Loucy (cell line): ENCODE measurements at regions not wholly inside any gene's neighbourhood (a gene's known extent, or its start where the extent isn't known, plus 50 kb on each side); places are given as distances from the start of the nearest gene placed in this dataset.

ENCODE experiments used
- H2AFZ ChIP-seq: fragments of 200-600 bp; sonication (generic); 2 replicates; pipeline ENCODE4 v1.6.0; 2016; ENCODE audit warnings: antibody characterized with exemption, mild to moderate bottlenecking, low read length, moderate library complexity
- H3F3A ChIP-seq: fragments of 200-600 bp; 2 replicates; pipeline ENCODE4 v1.6.0; 2016; ENCODE audit warnings: antibody characterized with exemption, low read depth, mild to moderate bottlenecking
- H3K27me3 ChIP-seq: fragments of 200-600 bp; sonication (generic); 2 replicates; pipeline ENCODE4 v1.6.1; 2014; ENCODE audit warnings: low read length, mild to moderate bottlenecking; ENCODE audit not compliant: insufficient read depth, poor library complexity, severe bottlenecking
- H3K36me3 ChIP-seq: fragments of 200-600 bp; sonication (generic); 2 replicates; pipeline ENCODE4 v1.6.1; 2016; ENCODE audit warnings: low read length; ENCODE audit not compliant: insufficient read depth
- H3K4me1 ChIP-seq: fragments of 200-600 bp; sonication (generic); 2 replicates; pipeline ENCODE4 v1.5.1; 2014; ENCODE audit warnings: low read length, mild to moderate bottlenecking; ENCODE audit not compliant: insufficient read depth, poor library complexity, severe bottlenecking
- H3K4me2 ChIP-seq: fragments of 200-600 bp; sonication (generic); 2 replicates; pipeline ENCODE4 v1.6.0; 2014; ENCODE audit warnings: antibody characterized with exemption, low read length, low read depth, mild to moderate bottlenecking; ENCODE audit not compliant: poor library complexity, severe bottlenecking
- H3K4me3 ChIP-seq: fragments of 200-600 bp; sonication (generic); 2 replicates; pipeline ENCODE4 v1.5.1; 2014; ENCODE audit warnings: low read length, mild to moderate bottlenecking, mixed read lengths; ENCODE audit not compliant: poor library complexity, severe bottlenecking
- H3K79me2 ChIP-seq: fragments of 200-600 bp; sonication (generic); 2 replicates; pipeline ENCODE4 v1.6.1; 2014; ENCODE audit warnings: low read length; ENCODE audit not compliant: insufficient read depth
- H3K9ac ChIP-seq: fragments of 200-600 bp; sonication (generic); 2 replicates; pipeline ENCODE4 v1.6.0; 2014; ENCODE audit warnings: mild to moderate bottlenecking, low read depth, low read length, moderate library complexity; ENCODE audit not compliant: poor library complexity, severe bottlenecking
- H3K9me2 ChIP-seq: fragments of 200-600 bp; sonication (generic); replicated peaks from 2 replicates; pipeline ENCODE4 v1.6.1; 2016; ENCODE audit warnings: low read depth, low read length, mixed read lengths
- H3K9me3 ChIP-seq: fragments of 200-600 bp; sonication (generic); 2 replicates; pipeline ENCODE4 v1.6.1; 2014; ENCODE audit warnings: mild to moderate bottlenecking, antibody characterized with exemption, low read length, low read depth; ENCODE audit not compliant: insufficient read depth
- H4K20me1 ChIP-seq: fragments of 200-600 bp; sonication (generic); 2 replicates; pipeline ENCODE4 v1.6.0; 2014; ENCODE audit warnings: antibody characterized with exemption, low read length, mild to moderate bottlenecking; ENCODE audit not compliant: insufficient read depth, poor library complexity, severe bottlenecking
- CTCF ChIP-seq: fragments of 200-600 bp; sonication (generic); conservative IDR thresholded peaks from 2 replicates; pipeline ENCODE4 v1.5.1; 2014; ENCODE audit warnings: mild to moderate bottlenecking, antibody characterized with exemption, low read length
- EZH2phosphoT487 ChIP-seq: fragments of 200-600 bp; IDR thresholded peaks from 2 replicates; pipeline ENCODE4 v1.6.1; 2018; ENCODE audit warnings: antibody characterized with exemption, mild to moderate bottlenecking, moderate library complexity, borderline replicate concordance

GRCh38 chr5:155697236-155697635, 629.7 kb upstream of the SGCD start:
- no peak for TF ChIP-seq CTCF
- no peak for TF ChIP-seq EZH2phosphoT487
- Histone ChIP-seq H3K9ac (no peak overlapping the region), H3K36me3 (no peaks in the 10 kb centered on the region)

GRCh38 chr5:155699385-155699784, 627.6 kb upstream of the SGCD start:
- H4K20me1 ChIP-seq: no peaks in the 10 kb centered on the region
- H3K9me3 ChIP-seq: no peaks in the 10 kb centered on the region
- no peak overlapping the region for H3K4me2 ChIP-seq
- H3K4me1 ChIP-seq: no peaks in the 10 kb centered on the region
- H3K9ac ChIP-seq: no peak overlapping the region
- no peak overlapping the region for H3K4me3 ChIP-seq
- no peak for TF ChIP-seq EZH2phosphoT487
- TF ChIP-seq CTCF: no peak; the same call in 1 of the 2 replicates
- H3K79me2 ChIP-seq: no peaks in the 10 kb centered on the region
- H3K36me3 ChIP-seq: no peaks in the 10 kb centered on the region
- H2AFZ ChIP-seq: no peak overlapping the region
- no peaks in the 10 kb centered on the region for H3K9me2 ChIP-seq
- no peaks in the 10 kb centered on the region for H3F3A ChIP-seq
- H3K27me3 ChIP-seq: no peaks in the 10 kb centered on the region

More at GRCh38 chr5:155697236-155697635, 629.7 kb upstream of the SGCD start:
- no peaks in the 10 kb centered on the region for H3K4me1 ChIP-seq
- H3F3A ChIP-seq: no peaks in the 10 kb centered on the region
- H3K79me2 ChIP-seq: no peaks in the 10 kb centered on the region
- no peaks in the 10 kb centered on the region for H4K20me1 ChIP-seq
- no peak overlapping the region for H2AFZ ChIP-seq
- H3K27me3 ChIP-seq: no peaks in the 10 kb centered on the region
- no peak overlapping the region for H3K4me3 ChIP-seq
- H3K9me3 ChIP-seq: no peaks in the 10 kb centered on the region
- no peaks in the 10 kb centered on the region for H3K9me2 ChIP-seq
- no peak overlapping the region for H3K4me2 ChIP-seq

- Histone ChIP-seq H3K9ac (no peak overlapping the region), H3K79me2 (no peaks in the 10 kb centered on the region), H3F3A (no peaks in the 10 kb centered on the region), H3K4me3 (no peak overlapping the region), H3K9me3 (no peaks in the 10 kb centered on the region), H3K9me2 (no peaks in the 10 kb centered on the region), H2AFZ (no peak overlapping the region), H3K4me1 (no peaks in the 10 kb centered on the region), H4K20me1 (no peaks in the 10 kb centered on the region), H3K4me2 (no peak overlapping the region), H3K27me3 (no peaks in the 10 kb centered on the region), H3K36me3 (no peaks in the 10 kb centered on the region)
- TF ChIP-seq CTCF: peak; percentile 31
- no peak for TF ChIP-seq EZH2phosphoT487
Observed at GRCh38 chr5:155700333-155700732, 626.6 kb upstream of the SGCD start.
